ENCODE measurements at regions not wholly inside any gene's neighbourhood (a gene's known extent, or its start where the extent isn't known, plus 50 kb on each side); places are given as distances from the start of the nearest gene placed in this dataset.

DNA sequence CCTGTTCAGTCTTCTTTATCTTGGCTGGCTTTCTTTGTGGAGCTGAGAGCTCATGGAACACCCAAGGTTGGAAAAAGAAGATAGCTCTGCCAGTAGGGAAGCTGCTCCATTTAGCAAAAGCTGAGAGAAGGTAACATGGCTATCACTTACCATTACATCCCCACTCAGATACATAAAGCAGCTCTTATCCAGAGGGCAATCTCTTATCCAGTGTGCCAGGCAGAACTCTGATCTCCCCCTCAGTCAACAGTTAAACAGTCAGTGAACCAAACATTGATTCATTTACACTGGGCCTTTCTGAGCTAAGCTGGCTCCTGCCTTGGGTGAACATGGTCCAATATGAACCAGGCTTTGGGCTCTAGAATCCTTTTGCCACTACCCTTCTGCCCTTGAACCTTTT, 624.2 kb downstream of the NTRK3 start:
- TF ChIP-seq, protein P1, sequence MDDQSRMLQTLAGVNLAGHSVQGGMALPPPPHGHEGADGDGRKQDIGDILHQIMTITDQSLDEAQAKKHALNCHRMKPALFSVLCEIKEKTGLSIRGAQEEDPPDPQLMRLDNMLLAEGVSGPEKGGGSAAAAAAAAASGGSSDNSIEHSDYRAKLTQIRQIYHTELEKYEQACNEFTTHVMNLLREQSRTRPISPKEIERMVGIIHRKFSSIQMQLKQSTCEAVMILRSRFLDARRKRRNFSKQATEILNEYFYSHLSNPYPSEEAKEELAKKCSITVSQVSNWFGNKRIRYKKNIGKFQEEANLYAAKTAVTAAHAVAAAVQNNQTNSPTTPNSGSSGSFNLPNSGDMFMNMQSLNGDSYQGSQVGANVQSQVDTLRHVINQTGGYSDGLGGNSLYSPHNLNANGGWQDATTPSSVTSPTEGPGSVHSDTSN (CRISPR knock-in tag; IDR thresholded peaks at IDR 0.05) = no peak
- no peak for TF ChIP-seq KLF10 (tag by site-specific recombination; IDR thresholded peaks at IDR 0.05)
- no peak for TF ChIP-seq ZNF391 (tag by site-specific recombination; IDR thresholded peaks at IDR 0.05; ENCODE audit: borderline replicate concordance, low read depth)
- no peak for TF ChIP-seq KLF1 (tag by site-specific recombination; IDR thresholded peaks at IDR 0.05)
